ENCODE measurements at regions not wholly inside any gene's neighbourhood (a gene's known extent, or its start where the extent isn't known, plus 50 kb on each side); places are given as distances from the start of the nearest gene placed in this dataset.
"Not testable (repeated sequence)": the region's sequence is repeated elsewhere in the genome, so short reads cannot be mapped to it uniquely, and the experiment has no call there.

DNA sequence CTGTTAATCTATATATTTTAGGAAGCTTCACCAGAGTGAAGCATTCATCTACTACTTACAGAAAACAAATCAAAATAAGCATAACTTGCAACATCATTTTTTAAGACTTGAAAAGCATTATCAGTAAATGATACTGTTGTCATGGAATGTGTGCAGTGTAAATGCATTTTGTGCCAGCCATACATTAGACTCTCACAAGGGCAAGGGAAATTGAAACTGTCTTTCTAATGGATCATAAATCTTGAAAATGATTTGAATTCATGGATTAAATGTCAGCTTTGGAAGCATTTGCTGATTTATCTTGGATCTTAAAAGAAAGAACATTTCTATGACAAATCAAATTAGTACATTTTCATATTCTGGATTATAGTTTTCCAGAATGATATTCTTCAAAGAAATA is 338.3 kb upstream of the SGO1 start:
- no peak overlapping the region for H3K4me3 ChIP-seq
- no peak for TF ChIP-seq POLR2A (IDR thresholded peaks at IDR 0.05)
- TF ChIP-seq, protein P1, sequence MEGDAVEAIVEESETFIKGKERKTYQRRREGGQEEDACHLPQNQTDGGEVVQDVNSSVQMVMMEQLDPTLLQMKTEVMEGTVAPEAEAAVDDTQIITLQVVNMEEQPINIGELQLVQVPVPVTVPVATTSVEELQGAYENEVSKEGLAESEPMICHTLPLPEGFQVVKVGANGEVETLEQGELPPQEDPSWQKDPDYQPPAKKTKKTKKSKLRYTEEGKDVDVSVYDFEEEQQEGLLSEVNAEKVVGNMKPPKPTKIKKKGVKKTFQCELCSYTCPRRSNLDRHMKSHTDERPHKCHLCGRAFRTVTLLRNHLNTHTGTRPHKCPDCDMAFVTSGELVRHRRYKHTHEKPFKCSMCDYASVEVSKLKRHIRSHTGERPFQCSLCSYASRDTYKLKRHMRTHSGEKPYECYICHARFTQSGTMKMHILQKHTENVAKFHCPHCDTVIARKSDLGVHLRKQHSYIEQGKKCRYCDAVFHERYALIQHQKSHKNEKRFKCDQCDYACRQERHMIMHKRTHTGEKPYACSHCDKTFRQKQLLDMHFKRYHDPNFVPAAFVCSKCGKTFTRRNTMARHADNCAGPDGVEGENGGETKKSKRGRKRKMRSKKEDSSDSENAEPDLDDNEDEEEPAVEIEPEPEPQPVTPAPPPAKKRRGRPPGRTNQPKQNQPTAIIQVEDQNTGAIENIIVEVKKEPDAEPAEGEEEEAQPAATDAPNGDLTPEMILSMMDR (IDR thresholded peaks at IDR 0.05): no peak
- no peak for DNase-seq
- intact Hi-C loops (cut with DNase I; ENCODE audit: low total_unique reads): no loop called here
- no peaks in the 10 kb centered on the region for H3K4me1 ChIP-seq
- no peaks in the 10 kb centered on the region for H3K27me3 ChIP-seq
- no peaks in the 10 kb centered on the region for H3K9me3 ChIP-seq
- H3K27ac ChIP-seq: no peak overlapping the region
- H3K36me3 ChIP-seq (ENCODE audit: low read depth, missing control alignments): no peaks in the 10 kb centered on the region

DNA sequence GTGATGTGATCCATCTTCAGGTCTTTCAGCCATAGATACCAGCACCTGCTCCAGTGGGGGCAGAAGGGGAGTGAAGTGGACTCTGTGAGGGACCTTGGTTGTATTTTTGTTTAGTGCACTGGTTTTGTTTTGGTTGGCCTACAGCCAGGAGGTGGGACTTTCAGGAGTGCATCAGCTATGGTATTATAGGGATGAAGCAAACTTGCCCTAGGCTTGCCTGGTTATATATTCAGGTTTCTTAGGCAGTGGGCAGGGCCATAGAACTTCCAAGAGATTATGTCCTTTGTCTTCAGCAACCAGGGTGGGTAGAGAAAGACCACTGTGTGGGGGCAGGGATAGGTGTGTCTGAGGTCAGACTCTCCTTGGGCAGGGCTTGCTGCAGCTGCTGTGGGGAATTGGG is 337.3 kb upstream of the SGO1 start:
- intact Hi-C loops (cut with DNase I; ENCODE audit: low total_unique reads): no loop called here
- Histone ChIP-seq H3K36me3 (ENCODE audit: low read depth, missing control alignments) (no peaks in the 10 kb centered on the region), H3K4me3 (no peak overlapping the region), H3K27ac (no peak overlapping the region), H3K27me3 (no peaks in the 10 kb centered on the region), H3K9me3 (no peaks in the 10 kb centered on the region), H3K4me1 (no peaks in the 10 kb centered on the region)
- TF ChIP-seq, protein P1 (IDR thresholded peaks at IDR 0.05): no peak
- DNase-seq: no peak

DNA sequence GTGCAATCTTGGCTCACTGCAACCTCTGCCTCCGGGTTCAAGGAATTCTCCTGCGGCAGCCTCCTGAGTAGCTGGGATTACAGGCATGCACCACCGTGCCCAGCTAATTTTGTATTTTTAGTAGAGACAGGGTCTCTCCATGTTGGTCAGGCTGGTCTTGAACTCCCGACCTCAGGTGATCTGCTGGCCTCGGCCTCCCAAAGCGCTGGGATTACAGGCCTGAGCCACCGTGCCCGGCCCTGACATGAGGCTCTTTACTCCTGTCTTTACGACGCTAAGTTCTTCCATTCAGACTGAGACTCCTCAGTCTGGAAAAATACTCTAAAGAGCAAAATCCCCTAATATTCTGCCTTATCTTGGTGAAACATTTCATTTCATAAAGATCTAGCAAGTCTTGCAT is 331.3 kb upstream of the SGO1 start:
- H3K4me1 ChIP-seq; DNase-seq; H3K9me3 ChIP-seq; H3K27ac ChIP-seq; H3K27me3 ChIP-seq; H3K36me3 ChIP-seq (ENCODE audit: low read depth, missing control alignments); intact Hi-C loops (cut with DNase I; ENCODE audit: low total_unique reads); H3K4me3 ChIP-seq: not testable (repeated sequence)
- 90 to 95% methylated on average over 10 of the region's 10 CpGs for WGBS, 2 donors

DNA sequence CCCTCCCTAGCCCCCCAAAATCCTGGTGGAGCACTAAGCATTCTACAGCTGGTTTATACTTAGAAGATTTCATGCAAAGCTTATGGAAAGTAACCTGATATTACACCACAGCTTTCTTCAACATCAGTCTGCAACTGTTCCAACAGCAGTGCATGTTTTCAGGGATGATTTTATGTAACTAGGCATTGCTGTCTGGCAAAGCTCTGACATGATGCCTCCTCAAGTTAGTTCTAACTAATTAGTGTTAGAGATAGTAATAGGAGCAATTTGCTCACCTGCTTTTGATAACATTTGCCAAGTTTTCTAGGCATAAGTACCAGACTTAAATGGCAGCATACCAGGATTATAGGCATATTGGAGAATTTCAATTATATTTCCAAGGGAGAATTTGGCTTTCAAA is 330.3 kb upstream of the SGO1 start:
- Histone ChIP-seq H3K27me3 (no peaks in the 10 kb centered on the region), H3K27ac (no peak overlapping the region), H3K36me3 (ENCODE audit: low read depth, missing control alignments) (no peaks in the 10 kb centered on the region), H3K4me3 (no peak overlapping the region), H3K9me3 (no peaks in the 10 kb centered on the region), H3K4me1 (no peaks in the 10 kb centered on the region)
- no peak for DNase-seq
- TF ChIP-seq, protein P1 (IDR thresholded peaks at IDR 0.05): no peak
- no peak for TF ChIP-seq POLR2A (IDR thresholded peaks at IDR 0.05)
- intact Hi-C loops (cut with DNase I; ENCODE audit: low total_unique reads): no loop called here

DNA sequence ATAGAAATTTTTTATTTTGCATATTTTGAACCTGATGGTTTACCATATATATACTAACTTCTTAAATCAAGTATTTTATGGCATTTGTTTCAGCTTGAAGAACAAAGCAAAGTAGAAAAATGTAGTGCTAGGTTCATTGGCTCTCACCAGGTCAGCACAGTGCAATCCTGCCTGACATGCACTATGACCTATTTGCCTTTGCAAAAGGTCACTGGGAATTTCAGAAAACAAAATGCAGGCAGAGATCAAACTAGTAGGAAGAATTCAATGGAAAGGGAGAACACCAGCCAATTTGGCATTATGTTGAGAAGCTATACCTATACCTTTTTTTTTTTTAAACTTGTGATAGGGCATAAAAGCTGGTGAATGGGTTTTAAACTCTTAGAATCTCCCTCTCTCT is 329.8 kb upstream of the SGO1 start:
- Histone ChIP-seq H3K9me3 (no peaks in the 10 kb centered on the region), H3K4me3 (no peak overlapping the region), H3K27me3 (no peaks in the 10 kb centered on the region), H3K4me1 (no peaks in the 10 kb centered on the region), H3K27ac (no peak overlapping the region), H3K36me3 (ENCODE audit: low read depth, missing control alignments) (no peaks in the 10 kb centered on the region)
- DNase-seq: no peak
- intact Hi-C loops (cut with DNase I; ENCODE audit: low total_unique reads): no loop called here
- TF ChIP-seq, protein P1 (IDR thresholded peaks at IDR 0.05): no peak
- TF ChIP-seq POLR2A (IDR thresholded peaks at IDR 0.05): no peak

All from testis (tissue), 2 donors.